Epithelial cell of proximal tubule (primary cell): ENCODE measurements at regions not wholly inside any gene's neighbourhood (a gene's known extent, or its start where the extent isn't known, plus 50 kb on each side); places are given as distances from the start of the nearest gene placed in this dataset.

Experiments used
- DNase-seq: peaks from one replicate; pipeline ENCODE4 v3.0.0-alpha.2; 2011; ENCODE audit warnings: low read depth
- H3K4me3 ChIP-seq: 2 replicates; pipeline ENCODE4 v1.5.1; 2011; ENCODE audit warnings: low read depth, mild to moderate bottlenecking, low read length
- CTCF ChIP-seq: conservative IDR thresholded peaks from 2 replicates; pipeline ENCODE4 v1.5.1; 2012; ENCODE audit warnings: low read depth, mild to moderate bottlenecking, low read length

GRCh38 chr1:90783181-90783580 is 66.1 kb upstream of the BARHL2 start:
- DNase-seq = no peak
- H3K4me3 ChIP-seq = no peak overlapping the region
- TF ChIP-seq CTCF = no peak

DNA sequence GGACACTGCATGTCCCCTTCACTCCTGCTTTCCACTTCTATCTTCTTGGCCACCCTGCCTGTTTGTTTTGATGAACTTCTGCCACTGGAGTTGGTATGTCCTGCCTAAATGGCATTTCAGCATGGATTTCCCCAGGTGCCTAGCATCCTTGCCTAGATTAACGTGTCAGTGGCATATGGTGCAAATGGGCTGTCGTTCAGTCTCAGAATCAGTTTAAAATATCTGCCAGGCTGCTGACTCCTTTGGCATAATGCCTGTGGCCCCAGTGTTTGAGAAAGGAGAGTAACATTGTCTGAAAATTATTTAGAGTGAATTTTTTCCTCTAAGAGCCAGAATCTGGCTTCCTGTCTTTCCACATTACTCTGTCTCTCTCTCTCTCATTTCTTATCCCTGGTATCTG is 64.9 kb upstream of the BARHL2 start:
- H3K4me3 ChIP-seq = no peak overlapping the region
- no peak for DNase-seq
- TF ChIP-seq CTCF = no peak

GRCh38 chr1:90781534-90781933 is 64.4 kb upstream of the BARHL2 start:
- no peak for DNase-seq
- no peak overlapping the region for H3K4me3 ChIP-seq

GRCh38 chr1:90780981-90781380 is 63.9 kb upstream of the BARHL2 start:
- TF ChIP-seq CTCF = no peak
- H3K4me3 ChIP-seq = no peak overlapping the region
- DNase-seq = no peak

More at GRCh38 chr1:90781534-90781933, 64.4 kb upstream of the BARHL2 start:
- no peak for TF ChIP-seq CTCF

GRCh38 chr1:90779573-90779972 is 62.5 kb upstream of the BARHL2 start:
- no peak for DNase-seq
- H3K4me3 ChIP-seq = no peak overlapping the region
- no peak for TF ChIP-seq CTCF

DNA sequence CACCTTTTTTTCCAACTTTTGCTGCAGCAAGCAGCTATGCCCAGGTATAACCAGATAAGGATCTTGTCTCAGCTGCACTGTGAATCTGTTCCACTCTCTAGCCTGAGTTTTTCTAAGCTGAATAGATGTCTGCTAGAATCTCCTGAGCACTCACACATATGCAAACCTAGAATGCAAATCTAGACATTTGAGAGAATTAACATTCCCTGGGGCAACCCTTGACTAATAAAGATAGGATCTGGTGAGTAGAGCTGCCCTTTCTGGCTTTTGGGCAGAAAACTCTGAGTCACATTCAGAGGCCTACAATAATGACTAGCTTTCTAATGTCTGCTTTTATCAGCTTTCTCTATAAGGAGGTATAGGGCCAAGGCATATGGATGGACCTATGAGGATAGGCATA is 61.4 kb upstream of the BARHL2 start:
- no peak overlapping the region for H3K4me3 ChIP-seq
- DNase-seq = no peak
- TF ChIP-seq CTCF = no peak

DNA sequence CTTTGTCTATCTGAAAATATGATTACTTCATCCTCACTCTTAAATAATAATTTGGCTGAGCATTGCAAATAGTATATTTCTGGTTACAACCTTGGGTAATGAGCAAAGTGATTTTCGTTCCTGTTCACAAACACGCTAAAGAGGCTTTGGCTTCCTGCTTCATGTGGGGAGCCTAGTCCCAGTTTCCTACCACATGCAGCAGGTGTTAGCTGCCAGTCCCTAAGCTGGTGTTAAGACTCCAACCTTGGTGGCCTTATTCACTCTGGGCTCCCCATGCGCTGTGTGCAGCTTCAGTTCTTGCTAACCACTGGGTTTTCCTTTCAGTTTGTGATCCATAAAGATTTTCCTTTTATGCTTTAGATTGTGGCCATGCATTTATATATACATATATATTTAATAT is 56.7 kb upstream of the BARHL2 start:
- no peak for TF ChIP-seq CTCF
- no peak for DNase-seq
- H3K4me3 ChIP-seq = no peak overlapping the region
